Rectal smooth muscle tissue (tissue), 1 donor: ENCODE measurements at regions not wholly inside any gene's neighbourhood (a gene's known extent, or its start where the extent isn't known, plus 50 kb on each side); places are given as distances from the start of the nearest gene placed in this dataset.

Source experiments
- H3K27ac ChIP-seq: one replicate; pipeline ENCODE4 v1.7.0; 2013; ENCODE audit warnings: low read depth, low read length, inconsistent platforms
- H3K27me3 ChIP-seq: one replicate; pipeline ENCODE4 v1.7.0; 2013; ENCODE audit warnings: low read length; ENCODE audit not compliant: control insufficient read depth, insufficient read depth
- H3K36me3 ChIP-seq: one replicate; pipeline ENCODE4 v1.7.0; 2013; ENCODE audit warnings: low read length; ENCODE audit not compliant: control insufficient read depth, insufficient read depth
- H3K4me1 ChIP-seq: one replicate; pipeline ENCODE4 v1.7.0; 2013; ENCODE audit warnings: low read length; ENCODE audit not compliant: control insufficient read depth, insufficient read depth
- H3K4me3 ChIP-seq: one replicate; pipeline ENCODE4 v1.7.0; 2013; ENCODE audit warnings: low read length
- H3K9ac ChIP-seq: one replicate; pipeline ENCODE4 v1.7.0; 2013; ENCODE audit warnings: low read length

DNA sequence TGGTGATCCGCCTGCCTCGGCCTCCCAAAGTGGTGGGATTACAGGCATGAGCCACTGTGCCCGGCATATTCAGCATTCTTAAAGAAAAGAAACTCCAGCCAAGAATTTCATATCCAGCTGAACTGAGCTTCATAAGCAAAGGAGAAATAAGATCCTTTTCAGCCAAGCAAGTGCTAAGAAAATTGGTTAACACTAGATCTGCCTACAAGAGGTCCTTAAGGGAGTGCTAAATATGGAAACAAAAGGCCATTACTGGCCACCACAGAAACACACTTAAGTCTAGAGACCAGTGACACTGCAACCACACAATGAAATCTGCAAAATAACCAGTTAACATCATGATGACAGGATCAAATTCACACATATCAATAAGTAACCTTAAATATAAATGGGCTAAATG, 331.5 kb downstream of the MAN2A1 start:
- H3K27me3 ChIP-seq = no peaks in the 10 kb centered on the region
- no peak overlapping the region for H3K27ac ChIP-seq
- no peak overlapping the region for H3K4me3 ChIP-seq
- H3K9ac ChIP-seq = no peak overlapping the region
- H3K4me1 ChIP-seq = no peaks in the 10 kb centered on the region
- no peaks in the 10 kb centered on the region for H3K36me3 ChIP-seq

DNA sequence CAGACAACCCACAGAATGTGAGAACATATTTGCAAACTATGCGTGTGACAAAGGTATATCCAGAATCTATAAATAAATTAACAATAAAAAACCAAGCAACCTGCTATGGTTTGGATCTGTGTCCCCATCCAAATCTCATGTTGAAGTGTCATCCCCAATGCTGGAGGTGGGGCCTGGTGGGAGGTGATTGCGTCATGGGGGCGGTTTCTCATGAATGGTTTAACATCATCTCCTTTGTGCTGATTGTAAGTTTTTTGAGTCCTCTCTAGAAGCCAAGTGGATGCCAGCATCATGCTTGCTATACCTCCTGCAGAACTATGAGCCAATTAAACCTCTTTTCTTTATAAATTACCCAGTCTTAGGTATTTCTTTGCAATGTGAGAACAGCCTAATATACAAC, 335.4 kb downstream of the MAN2A1 start:
- Histone ChIP-seq H3K27ac (no peak overlapping the region), H3K36me3 (no peaks in the 10 kb centered on the region), H3K4me3 (no peak overlapping the region), H3K27me3 (no peaks in the 10 kb centered on the region), H3K4me1 (no peaks in the 10 kb centered on the region), H3K9ac (no peak overlapping the region)

- H3K4me1 ChIP-seq = no peaks in the 10 kb centered on the region
- no peak overlapping the region for H3K4me3 ChIP-seq
- no peaks in the 10 kb centered on the region for H3K27me3 ChIP-seq
- no peak overlapping the region for H3K9ac ChIP-seq
- no peak overlapping the region for H3K27ac ChIP-seq
- no peaks in the 10 kb centered on the region for H3K36me3 ChIP-seq
Observed at GRCh38 chr5:110027527-110028322, 338.0 kb downstream of the MAN2A1 start.

GRCh38 chr5:110031402-110032140, 341.8 kb downstream of the MAN2A1 start:
- H3K4me3 ChIP-seq = no peak overlapping the region
- H3K4me1 ChIP-seq = no peaks in the 10 kb centered on the region
- no peak overlapping the region for H3K9ac ChIP-seq
- no peak overlapping the region for H3K27ac ChIP-seq
- no peaks in the 10 kb centered on the region for H3K27me3 ChIP-seq
- H3K36me3 ChIP-seq = no peaks in the 10 kb centered on the region

- no peaks in the 10 kb centered on the region for H3K27me3 ChIP-seq
- H3K4me3 ChIP-seq = no peak overlapping the region
- H3K36me3 ChIP-seq = no peaks in the 10 kb centered on the region
- H3K4me1 ChIP-seq = no peaks in the 10 kb centered on the region
- H3K9ac ChIP-seq = no peak overlapping the region
- H3K27ac ChIP-seq = no peak overlapping the region
Observed at GRCh38 chr5:110032376-110032775, 342.6 kb downstream of the MAN2A1 start.

GRCh38 chr5:110034056-110034600, 344.4 kb downstream of the MAN2A1 start:
- H3K27ac ChIP-seq = no peak overlapping the region
- H3K4me1 ChIP-seq = no peaks in the 10 kb centered on the region
- H3K9ac ChIP-seq = no peak overlapping the region
- H3K27me3 ChIP-seq = no peaks in the 10 kb centered on the region
- H3K36me3 ChIP-seq = no peaks in the 10 kb centered on the region
- H3K4me3 ChIP-seq = no peak overlapping the region

DNA sequence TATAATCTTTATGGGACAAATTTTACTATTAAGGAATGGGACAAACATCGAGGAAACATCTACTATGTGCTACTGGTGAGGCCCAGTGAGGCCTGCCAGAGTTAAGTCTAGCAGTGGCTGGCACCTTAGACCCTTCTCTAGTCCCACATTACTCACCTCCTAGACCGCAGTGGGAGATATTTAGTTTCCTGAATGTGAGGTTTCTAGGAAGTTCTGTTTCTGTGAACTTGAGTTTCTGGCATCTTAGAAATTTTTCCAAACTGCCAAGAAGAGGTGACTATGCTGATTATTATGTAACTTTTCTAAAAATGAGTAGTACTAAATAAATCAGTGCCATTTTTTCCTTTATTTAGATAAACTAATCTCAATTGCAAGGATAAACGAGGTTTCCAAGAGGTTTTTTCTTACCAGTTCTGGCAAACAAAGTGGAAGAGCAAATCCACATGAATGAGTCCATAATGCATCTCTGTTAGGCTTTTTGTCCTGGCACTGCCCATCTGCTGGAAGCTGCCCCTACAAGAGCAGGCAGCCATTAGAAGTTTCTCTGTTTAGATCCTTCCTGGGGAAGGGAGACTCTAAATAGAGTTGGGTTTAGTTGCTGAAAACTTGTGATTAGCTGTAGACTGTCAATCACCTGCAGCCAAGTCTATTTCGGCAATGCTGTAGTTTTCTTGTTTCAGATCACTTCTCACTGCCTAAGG, 348.7 kb downstream of the MAN2A1 start:
- H3K4me1 ChIP-seq = no peaks in the 10 kb centered on the region
- H3K27me3 ChIP-seq = no peaks in the 10 kb centered on the region

GRCh38 chr5:110040178-110040577, 350.5 kb downstream of the MAN2A1 start:
- Histone ChIP-seq H3K9ac (no peak overlapping the region), H3K4me3 (no peak overlapping the region), H3K27me3 (no peaks in the 10 kb centered on the region), H3K4me1 (no peaks in the 10 kb centered on the region), H3K27ac (no peak overlapping the region), H3K36me3 (no peaks in the 10 kb centered on the region)

More for the DNA sequence above, 348.7 kb downstream of the MAN2A1 start:
- no peaks in the 10 kb centered on the region for H3K36me3 ChIP-seq
- H3K4me3 ChIP-seq = no peak overlapping the region
- no peak overlapping the region for H3K27ac ChIP-seq
- H3K9ac ChIP-seq = no peak overlapping the region

DNA sequence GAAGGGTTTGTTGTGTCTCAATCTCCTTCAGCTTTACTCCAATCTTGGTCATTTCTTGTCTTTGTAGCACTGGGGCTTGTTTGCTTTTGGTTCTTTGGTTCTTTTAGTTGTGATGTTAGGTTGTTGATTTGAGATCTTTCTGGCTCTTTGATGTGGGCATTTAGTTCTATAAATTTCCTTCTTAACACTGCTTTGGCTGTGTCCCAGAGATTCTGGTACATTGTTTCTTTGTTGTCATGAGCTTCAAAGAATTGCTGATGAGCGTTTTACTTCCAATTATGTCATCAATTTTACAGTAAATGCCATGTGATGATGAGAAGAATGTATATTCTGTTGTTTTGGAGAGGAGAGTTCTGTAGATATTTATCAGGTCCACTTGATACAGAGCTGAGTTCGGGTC, 353.3 kb downstream of the MAN2A1 start:
- no peak overlapping the region for H3K27ac ChIP-seq
- H3K27me3 ChIP-seq = no peaks in the 10 kb centered on the region
- H3K9ac ChIP-seq = no peak overlapping the region
- no peaks in the 10 kb centered on the region for H3K4me1 ChIP-seq
- no peaks in the 10 kb centered on the region for H3K36me3 ChIP-seq
- no peak overlapping the region for H3K4me3 ChIP-seq

- Histone ChIP-seq H3K4me3 (no peak overlapping the region), H3K4me1 (no peaks in the 10 kb centered on the region), H3K9ac (no peak overlapping the region), H3K27me3 (no peaks in the 10 kb centered on the region), H3K27ac (no peak overlapping the region), H3K36me3 (no peaks in the 10 kb centered on the region)
Observed at GRCh38 chr5:110045158-110045557, 355.4 kb downstream of the MAN2A1 start.

DNA sequence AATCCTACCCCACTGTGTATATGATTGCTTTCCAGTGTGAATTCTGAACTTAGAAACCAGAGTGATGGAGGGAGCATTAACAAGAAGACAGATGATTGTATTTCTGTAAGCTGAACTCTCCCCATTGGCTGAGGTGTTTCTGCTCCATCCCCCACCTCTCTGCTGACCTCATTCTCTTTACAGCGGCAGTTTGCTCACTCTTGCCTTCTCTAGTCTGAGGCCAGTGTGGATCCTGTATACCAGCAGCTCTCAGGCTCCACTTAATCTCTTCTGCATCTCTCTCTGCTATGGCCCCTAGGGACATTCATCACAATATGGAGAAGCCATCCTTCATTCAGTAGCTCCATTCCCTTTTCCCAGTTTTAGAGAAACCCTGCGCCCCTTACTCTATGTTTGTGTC, 358.8 kb downstream of the MAN2A1 start:
- no peaks in the 10 kb centered on the region for H3K27me3 ChIP-seq
- H3K36me3 ChIP-seq = no peaks in the 10 kb centered on the region
- H3K4me1 ChIP-seq = no peaks in the 10 kb centered on the region
- H3K27ac ChIP-seq = no peak overlapping the region
- H3K9ac ChIP-seq = no peak overlapping the region
- no peak overlapping the region for H3K4me3 ChIP-seq

DNA sequence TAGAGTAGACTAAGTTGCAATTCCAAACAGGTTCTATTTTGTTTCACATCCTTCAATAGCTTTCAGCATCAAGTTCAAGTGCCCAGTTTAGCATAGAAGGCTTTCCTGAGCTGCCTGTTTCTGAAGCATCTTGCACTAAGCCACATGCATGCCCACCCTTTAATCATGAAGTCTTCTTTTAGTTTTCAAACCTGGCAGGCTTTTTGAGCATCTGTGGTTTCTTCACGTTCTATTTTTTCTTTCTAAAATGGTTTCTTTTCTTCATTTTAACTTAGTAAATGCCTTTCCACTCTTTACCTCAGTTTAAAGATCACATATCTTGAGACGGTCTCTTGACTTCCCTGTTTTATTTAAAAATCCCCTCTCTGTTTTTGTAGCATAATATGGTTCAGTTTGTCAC, 360.1 kb downstream of the MAN2A1 start:
- no peaks in the 10 kb centered on the region for H3K4me1 ChIP-seq
- H3K27me3 ChIP-seq = no peaks in the 10 kb centered on the region
- no peak overlapping the region for H3K4me3 ChIP-seq
- no peak overlapping the region for H3K9ac ChIP-seq
- no peaks in the 10 kb centered on the region for H3K36me3 ChIP-seq
- H3K27ac ChIP-seq = no peak overlapping the region
